GM12891 (cell line): ENCODE measurements at regions not wholly inside any gene's neighbourhood (a gene's known extent, or its start where the extent isn't known, plus 50 kb on each side); places are given as distances from the start of the nearest gene placed in this dataset.
A peak's percentile ranks its signal among the peaks of the same experiment; 100 is the strongest.

Experiments
- DNase-seq: peaks from one replicate; pipeline ENCODE4 v3.0.0; 2011; ENCODE audit warnings: low spot score; ENCODE audit not compliant: insufficient read length
- FAIRE-seq: peaks from 2 replicates; lab custom pipeline; 2011; peaks lifted over from hg19 to GRCh38; lab: Jason Lieb, UNC
- PAX5 ChIP-seq: IDR thresholded peaks from 2 replicates; pipeline ENCODE4 v1.6.1; 2011; ENCODE audit warnings: low read length, moderate library complexity, mild to moderate bottlenecking; ENCODE audit not compliant: insufficient read depth, severe bottlenecking
- POLR2A ChIP-seq: IDR thresholded peaks from 2 replicates; pipeline ENCODE4 v1.6.1; 2011; ENCODE audit warnings: low read depth, low read length, control low read depth
- POLR2AphosphoS5 ChIP-seq: IDR thresholded peaks from 2 replicates; pipeline ENCODE4 v1.6.1; 2011; ENCODE audit warnings: low read depth, low read length, control low read depth
- POU2F2 ChIP-seq: IDR thresholded peaks from 2 replicates; pipeline ENCODE4 v1.6.1; 2011; ENCODE audit warnings: low read depth, mild to moderate bottlenecking, control low read depth, low read length, moderate library complexity
- SPI1 ChIP-seq: IDR thresholded peaks from 2 replicates; pipeline ENCODE4 v1.6.1; 2011; ENCODE audit warnings: low read depth, low read length, control low read depth
- TAF1 ChIP-seq: IDR thresholded peaks from 2 replicates; pipeline ENCODE4 v1.6.1; 2011; ENCODE audit warnings: low read depth, low read length, control low read depth

DNA sequence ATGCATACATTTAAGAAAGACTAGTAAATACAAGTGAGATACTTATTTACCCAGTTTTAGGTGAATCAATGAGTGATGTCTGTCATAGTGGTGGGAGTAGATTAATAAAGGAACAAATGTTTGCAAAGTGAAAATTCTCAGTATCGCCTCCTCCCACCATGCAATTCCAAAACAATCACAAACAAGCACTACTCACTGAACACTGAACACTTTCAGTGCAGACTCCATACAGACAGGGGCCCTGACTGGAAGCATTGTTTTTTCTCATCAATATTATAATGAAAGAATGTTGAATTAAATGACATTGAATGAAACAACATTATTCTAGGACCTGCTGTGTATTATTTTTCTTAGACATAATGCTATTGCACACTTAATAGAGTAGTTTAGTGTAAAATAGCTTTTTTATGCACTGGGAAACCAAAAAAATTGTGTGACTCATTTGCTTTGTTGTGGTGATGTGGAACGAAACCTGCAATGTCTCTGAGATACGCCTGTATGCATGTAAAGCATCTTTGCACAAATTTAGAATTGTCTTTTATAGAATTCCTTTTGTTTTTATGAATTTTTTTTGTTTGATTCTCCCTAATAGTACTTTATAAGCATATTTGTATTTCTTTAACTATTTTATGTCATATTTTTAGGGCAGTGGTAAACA lies 317.5 kb downstream of the UTRN start:
- TF ChIP-seq POLR2A (no peak), POLR2AphosphoS5 (no peak)
- DNase-seq (no peak), FAIRE-seq (no peak)

DNA sequence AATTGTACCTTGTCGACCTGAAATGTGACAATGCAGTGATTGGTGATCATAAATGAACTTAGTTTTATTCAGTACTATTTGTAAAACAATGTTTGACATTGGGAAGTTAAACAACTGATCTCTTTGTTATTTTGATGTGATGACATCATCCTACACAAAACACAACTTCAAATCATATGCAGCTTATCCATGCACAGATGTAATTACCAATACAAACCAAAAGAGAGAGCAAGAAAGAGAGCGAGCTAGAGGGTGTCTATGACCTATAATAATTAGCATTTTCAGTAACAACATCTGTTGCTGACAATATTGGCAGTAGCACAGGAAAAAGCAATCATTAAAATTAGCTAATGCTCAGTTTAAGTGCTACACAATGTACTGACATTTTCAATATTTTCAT lies 320.9 kb downstream of the UTRN start:
- TF ChIP-seq TAF1 = no peak
- no peak for DNase-seq
- peak; percentile 41 for FAIRE-seq

DNA sequence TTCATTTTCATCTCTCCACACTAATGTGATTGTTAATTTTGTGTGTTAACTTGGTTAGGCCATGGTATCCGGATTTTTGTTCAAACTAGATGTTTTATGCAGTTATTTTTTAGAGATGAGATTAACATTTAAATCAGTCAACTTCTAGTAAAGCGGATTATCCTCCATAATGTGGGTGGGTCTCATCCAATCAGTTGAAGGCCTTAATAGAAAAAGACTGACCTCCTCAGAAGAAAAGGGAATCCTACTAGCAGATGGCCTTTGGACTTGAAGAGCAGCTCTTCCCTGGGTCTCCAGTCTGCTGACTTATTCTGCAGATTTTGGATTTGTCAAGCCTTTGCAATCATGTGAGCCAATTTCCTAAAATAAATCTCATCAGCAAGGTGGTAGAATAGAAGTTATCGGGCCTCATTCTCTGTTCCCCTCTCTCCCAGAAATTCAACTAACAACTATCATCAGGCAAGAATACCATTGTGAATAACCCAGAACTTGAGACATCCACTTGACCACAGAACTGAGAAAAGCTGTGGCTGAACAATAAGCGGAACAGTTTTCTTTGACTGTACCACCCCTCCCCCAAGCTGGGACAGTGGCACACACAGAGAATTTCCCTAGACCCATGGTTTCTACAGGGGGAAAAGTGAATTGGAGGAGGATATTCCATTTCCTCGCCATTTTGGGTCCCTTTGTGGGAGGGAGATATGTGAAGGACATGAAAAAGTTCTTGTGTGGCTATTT lies 323.0 kb downstream of the UTRN start:
- no peak for TF ChIP-seq SPI1
- no peak for TF ChIP-seq POLR2AphosphoS5
- no peak for TF ChIP-seq POU2F2
- TF ChIP-seq TAF1 = no peak
- no peak for TF ChIP-seq POLR2A
- no peak for TF ChIP-seq PAX5
- FAIRE-seq (no peak), DNase-seq (no peak)

DNA sequence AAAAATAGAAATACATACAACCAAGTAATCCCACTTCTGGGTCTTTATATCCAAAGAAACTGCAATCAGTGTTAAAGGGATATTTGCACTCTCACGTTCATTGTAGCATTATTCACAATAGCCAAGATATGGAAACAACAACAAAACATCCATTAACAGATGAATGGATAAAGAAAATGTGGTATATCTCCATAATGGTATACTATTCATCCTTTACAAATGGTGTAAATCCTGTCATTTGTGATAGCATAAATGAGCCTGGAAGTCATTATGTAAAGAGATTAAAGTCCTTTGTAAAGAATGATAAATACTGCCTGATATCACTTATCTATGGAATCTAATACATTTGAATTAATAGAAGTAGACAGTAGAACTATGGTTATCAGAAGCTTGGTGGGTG lies 327.7 kb downstream of the UTRN start:
- FAIRE-seq = no peak
- TF ChIP-seq POLR2A = no peak
- TF ChIP-seq SPI1 = no peak
- TF ChIP-seq POU2F2 = no peak
- no peak for TF ChIP-seq POLR2AphosphoS5
- TF ChIP-seq PAX5 = no peak
- TF ChIP-seq TAF1 = no peak
- DNase-seq = no peak

DNA sequence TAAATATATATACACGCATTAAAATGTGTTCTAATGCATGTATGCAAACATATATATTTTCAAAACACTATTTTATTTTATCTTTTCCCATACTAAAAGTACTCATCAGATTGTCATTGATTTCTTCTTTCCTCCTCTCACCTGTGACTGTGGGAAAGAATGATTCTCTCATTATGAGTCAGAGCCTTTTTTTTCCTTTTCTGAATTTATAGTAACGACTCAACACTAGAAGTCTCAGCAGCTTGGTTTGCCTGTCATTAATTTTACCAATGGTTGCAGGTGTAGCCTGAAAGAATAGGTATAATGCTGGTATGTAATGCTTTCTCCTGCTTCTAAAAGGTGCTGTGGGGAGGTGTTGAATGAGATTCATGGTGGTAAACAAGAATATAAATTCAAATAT lies 328.7 kb downstream of the UTRN start:
- DNase-seq = no peak
- FAIRE-seq = no peak
- no peak for TF ChIP-seq PAX5
- no peak for TF ChIP-seq POU2F2
- TF ChIP-seq POLR2A = no peak
- no peak for TF ChIP-seq POLR2AphosphoS5
- no peak for TF ChIP-seq TAF1
- no peak for TF ChIP-seq SPI1

DNA sequence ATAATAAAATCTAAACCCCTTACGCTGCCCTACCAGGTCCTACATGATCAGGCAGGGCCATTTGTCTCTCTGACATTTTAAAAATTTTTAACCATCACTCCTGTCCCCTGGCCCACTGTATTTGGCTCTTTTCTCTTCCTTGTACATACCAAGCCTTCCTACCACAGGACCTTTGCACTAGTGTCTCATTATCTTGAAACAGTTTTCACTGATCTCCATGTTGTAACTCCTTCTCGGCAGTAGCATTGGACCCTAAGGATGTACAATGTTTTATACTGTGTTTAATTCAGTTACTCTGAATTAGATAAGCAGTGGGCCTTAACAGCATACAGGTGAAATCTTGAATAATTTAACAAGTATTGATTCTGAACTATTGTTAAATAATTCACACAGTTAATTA lies 330.7 kb downstream of the UTRN start:
- DNase-seq (no peak), FAIRE-seq (no peak)
- no peak for TF ChIP-seq POU2F2
- no peak for TF ChIP-seq TAF1
- no peak for TF ChIP-seq POLR2AphosphoS5
- TF ChIP-seq POLR2A = no peak
- no peak for TF ChIP-seq PAX5
- no peak for TF ChIP-seq SPI1

DNA sequence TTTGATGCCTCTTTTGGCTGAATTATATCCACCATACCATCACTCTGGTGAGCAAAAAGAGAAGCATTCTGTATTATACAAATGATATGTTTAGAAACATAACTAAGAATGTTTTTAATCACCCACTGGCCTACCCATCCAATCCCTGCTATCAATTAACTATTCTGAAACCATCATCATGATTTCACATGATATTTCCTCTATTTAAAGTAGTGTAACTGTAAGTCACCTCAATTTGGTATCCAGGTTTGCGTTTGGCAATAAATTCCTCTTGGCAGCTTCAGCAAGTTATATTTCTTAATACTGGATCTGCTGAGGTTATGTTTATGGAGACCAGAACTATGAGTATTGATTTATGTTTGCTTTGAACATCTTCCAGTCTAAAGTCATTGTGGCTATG lies 332.1 kb downstream of the UTRN start:
- FAIRE-seq (no peak), DNase-seq (no peak)
- no peak for TF ChIP-seq POLR2AphosphoS5
- TF ChIP-seq TAF1 = no peak
- no peak for TF ChIP-seq POLR2A
- no peak for TF ChIP-seq PAX5
- TF ChIP-seq POU2F2 = no peak
- no peak for TF ChIP-seq SPI1

DNA sequence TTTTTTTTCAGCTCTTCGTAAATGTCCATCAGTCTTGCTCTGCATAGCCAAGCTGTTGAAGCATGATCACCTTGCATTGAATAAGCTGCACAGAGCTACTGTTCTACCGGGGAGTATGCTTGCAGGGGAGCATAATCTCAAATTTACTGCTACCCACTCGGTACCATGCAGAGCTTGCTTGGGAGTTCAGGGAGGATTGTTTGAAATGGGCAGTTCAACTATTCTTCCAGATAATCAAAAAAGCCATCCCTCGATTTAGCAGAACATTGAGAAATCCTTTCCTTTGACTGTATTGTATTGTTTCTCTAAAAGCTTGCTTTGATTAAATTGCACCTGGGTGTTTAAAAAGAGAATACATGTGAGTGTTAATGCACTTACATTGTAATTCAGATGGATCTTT lies 332.6 kb downstream of the UTRN start:
- DNase-seq = no peak
- no peak for FAIRE-seq
- TF ChIP-seq POLR2A = no peak
- TF ChIP-seq TAF1 = no peak
- no peak for TF ChIP-seq POLR2AphosphoS5
- no peak for TF ChIP-seq PAX5
- no peak for TF ChIP-seq POU2F2
- TF ChIP-seq SPI1 = no peak

DNA sequence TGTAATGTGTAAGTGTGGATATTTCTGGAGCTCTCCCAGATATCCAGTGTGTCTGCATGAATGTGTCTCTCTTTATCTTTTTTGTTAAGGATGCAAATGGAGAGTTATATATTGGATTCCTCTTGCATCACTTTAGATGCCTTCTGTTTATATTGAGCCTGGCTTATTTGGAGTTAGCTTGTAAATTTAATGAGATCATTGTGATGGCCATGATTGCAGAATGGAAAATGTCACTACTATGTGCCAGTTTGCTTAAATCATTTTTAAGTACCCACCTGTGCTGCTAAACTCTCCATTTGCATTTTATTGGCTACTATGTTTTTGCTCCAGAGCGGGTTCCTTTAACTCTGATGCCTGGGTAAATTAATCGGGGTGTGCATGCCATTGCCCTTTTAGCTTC lies 334.8 kb downstream of the UTRN start:
- FAIRE-seq = no peak
- DNase-seq = no peak
- TF ChIP-seq POLR2AphosphoS5 (no peak), POU2F2 (no peak), SPI1 (no peak), POLR2A (no peak), PAX5 (no peak), TAF1 (no peak)

DNA sequence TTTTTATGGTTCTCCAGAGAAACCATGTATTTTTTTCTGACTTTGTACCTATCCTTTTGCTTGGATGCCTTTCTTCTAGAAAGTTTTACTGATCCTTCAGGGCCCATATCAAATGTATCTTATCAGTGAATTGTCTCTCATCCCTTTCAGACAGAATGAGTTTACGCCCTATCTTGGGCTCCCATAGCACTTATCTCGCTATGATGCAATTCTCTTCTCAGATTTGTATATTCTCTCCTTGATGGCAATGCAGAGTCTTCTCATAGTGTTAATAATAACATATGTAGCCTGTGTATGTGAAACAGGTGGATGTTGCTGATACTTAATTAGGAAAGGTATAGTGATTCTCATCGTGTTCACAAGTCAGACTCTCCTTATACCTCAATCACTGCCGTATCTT lies 336.2 kb downstream of the UTRN start:
- no peak for FAIRE-seq
- TF ChIP-seq POU2F2 (no peak), SPI1 (no peak), TAF1 (no peak), POLR2AphosphoS5 (no peak), PAX5 (no peak), POLR2A (no peak)
- no peak for DNase-seq
